ENCODE measurements at regions not wholly inside any gene's neighbourhood (a gene's known extent, or its start where the extent isn't known, plus 50 kb on each side); places are given as distances from the start of the nearest gene placed in this dataset.

- Mint-ChIP-seq H3K27me3 (ENCODE audit: insufficient read depth, low read depth, poor library complexity) (peaks cover 8% of the 10 kb centered on the region), H3K4me3 (no peak overlapping the region), H3K36me3 (ENCODE audit: low read depth) (no peaks in the 10 kb centered on the region), H3K4me1 (peaks cover 10% of the 10 kb centered on the region), H3K9me3 (no peaks in the 10 kb centered on the region), H3K27ac (no peak overlapping the region)
- H2AFZ ChIP-seq, result no peak overlapping the region
- H3K27ac ChIP-seq (ENCODE audit: low read depth), result no peak overlapping the region
- no peak for TF ChIP-seq NANOG (IDR thresholded peaks at IDR 0.05; ENCODE audit: borderline replicate concordance)
- TF ChIP-seq CTCF (conservative IDR thresholded peaks at IDR 0.05; ENCODE audit: low read depth in 2 of 2), result no peak
- TF ChIP-seq EZH2phosphoT487 (IDR thresholded peaks at IDR 0.05; ENCODE audit: unreplicated experiment), result no peak
- no peak for TF ChIP-seq STAT1 (IDR thresholded peaks at IDR 0.05; ENCODE audit: unreplicated experiment)
- no peak for TF ChIP-seq JUNB (IDR thresholded peaks at IDR 0.05; ENCODE audit: unreplicated experiment)
- no peak for TF ChIP-seq ETS1 (IDR thresholded peaks at IDR 0.05)
- no peak for TF ChIP-seq REST (IDR thresholded peaks at IDR 0.05; ENCODE audit: unreplicated experiment)
- no peak for TF ChIP-seq CREB1 (CRISPR knock-in tag; IDR thresholded peaks at IDR 0.05; ENCODE audit: low read depth)
- no peak for TF ChIP-seq ZNF462 (CRISPR knock-in tag; IDR thresholded peaks at IDR 0.05)
- TF ChIP-seq EZH2 (IDR thresholded peaks at IDR 0.05; ENCODE audit: low read depth, unreplicated experiment), result no peak
- TF ChIP-seq ZNF331 (CRISPR knock-in tag; IDR thresholded peaks at IDR 0.05; ENCODE audit: low read depth), result no peak
- 0 out of 2 replicates have a peak, but pooled peaks cover 4% of the 10 kb centered on the region for H3F3A ChIP-seq (replicated peaks; ENCODE audit: low read depth)
- no peak for DNase-seq (ENCODE audit: low spot score)
- no peak overlapping the region for H3K4me3 ChIP-seq
- no peaks in the 10 kb centered on the region for H3K36me3 ChIP-seq (ENCODE audit: insufficient read depth)
- H3K27me3 ChIP-seq (ENCODE audit: insufficient read depth), result no peaks in the 10 kb centered on the region
- H3K4me1 ChIP-seq (ENCODE audit: insufficient read depth), result peaks cover 12% of the 10 kb centered on the region; the same call in 1 of the 2 replicates
- H3K4me2 ChIP-seq, result no peak overlapping the region
- H4K20me1 ChIP-seq (replicated peaks; ENCODE audit: insufficient read depth), result no peaks in the 10 kb centered on the region
- no peak for ATAC-seq
- H3K9me2 ChIP-seq (ENCODE audit: insufficient read depth), result peaks cover 4% of the 10 kb centered on the region; the same call in 1 of the 2 replicates
- H3K79me2 ChIP-seq (replicated peaks; ENCODE audit: insufficient read depth), result no peaks in the 10 kb centered on the region
These were observed 118.6 kb upstream of the RAB4A start for GRCh38 chr1:229152311-229152710.

Data from GM23338 (cell line).